ENCODE measurements at regions not wholly inside any gene's neighbourhood (a gene's known extent, or its start where the extent isn't known, plus 50 kb on each side); places are given as distances from the start of the nearest gene placed in this dataset.

- Histone ChIP-seq H3K4me1 (no peaks in the 10 kb centered on the region), H3K36me3 (no peaks in the 10 kb centered on the region), H3K9me3 (no peaks in the 10 kb centered on the region), H3K27ac (no peak overlapping the region), H3K4me3 (no peak overlapping the region), H3K27me3 (no peaks in the 10 kb centered on the region)
- intact Hi-C loops (cut with DNase I), result no loop called here
- no peak for TF ChIP-seq CTCF (IDR thresholded peaks at IDR 0.05)
- TF ChIP-seq POLR2A (IDR thresholded peaks at IDR 0.05), result no peak
- DNase-seq (no peak), ATAC-seq (no peak)
These were observed 1595.6 kb downstream of the SI start for GRCh38 chr3:163482695-163483094.

- Histone ChIP-seq H3K9me3 (no peaks in the 10 kb centered on the region), H3K27me3 (no peaks in the 10 kb centered on the region)
- 30% methylated on average over 1 of the region's 1 CpG for WGBS (ENCODE audit: insufficient coverage, low coverage, low lambda C conversion rate, missing lambda C conversion rate)
These were observed 1596.6 kb downstream of the SI start for GRCh38 chr3:163481738-163482137.

GRCh38 chr3:163476179-163476578 is 1602.1 kb downstream of the SI start:
- intact Hi-C loops (cut with DNase I), result no loop called here
- Histone ChIP-seq H3K9me3 (no peaks in the 10 kb centered on the region), H3K4me1 (no peaks in the 10 kb centered on the region), H3K4me3 (no peak overlapping the region), H3K27me3 (no peaks in the 10 kb centered on the region), H3K36me3 (no peaks in the 10 kb centered on the region), H3K27ac (no peak overlapping the region)
- no peak for DNase-seq
- peak in 2 of 4 donors; percentile 18 to 48 for TF ChIP-seq CTCF (IDR thresholded peaks at IDR 0.05)
- TF ChIP-seq POLR2A (IDR thresholded peaks at IDR 0.05), result no peak
- ATAC-seq, result peak in 1 of 4 donors; percentile 44
- 34% methylated on average over 2 of the region's 2 CpGs for WGBS (ENCODE audit: insufficient coverage, low coverage, low lambda C conversion rate, missing lambda C conversion rate)

More at GRCh38 chr3:163481738-163482137, 1596.6 kb downstream of the SI start:
- ATAC-seq (no peak), DNase-seq (no peak)
- H3K4me1 ChIP-seq, result no peaks in the 10 kb centered on the region
- no peak for TF ChIP-seq POLR2A (IDR thresholded peaks at IDR 0.05)
- TF ChIP-seq CTCF (IDR thresholded peaks at IDR 0.05), result no peak
- no peak overlapping the region for H3K4me3 ChIP-seq
- intact Hi-C loops (cut with DNase I), result no loop called here
- no peaks in the 10 kb centered on the region for H3K36me3 ChIP-seq
- no peak overlapping the region for H3K27ac ChIP-seq

GRCh38 chr3:163474766-163475165 is 1603.5 kb downstream of the SI start:
- Histone ChIP-seq H3K36me3 (no peaks in the 10 kb centered on the region), H3K9me3 (no peaks in the 10 kb centered on the region), H3K4me1 (no peaks in the 10 kb centered on the region), H3K27me3 (no peaks in the 10 kb centered on the region), H3K4me3 (no peak overlapping the region), H3K27ac (no peak overlapping the region)
- ATAC-seq (no peak), DNase-seq (no peak)
- 57% methylated on average over 1 of the region's 1 CpG for WGBS (ENCODE audit: insufficient coverage, low coverage, low lambda C conversion rate, missing lambda C conversion rate)
- TF ChIP-seq CTCF (IDR thresholded peaks at IDR 0.05) (no peak), POLR2A (IDR thresholded peaks at IDR 0.05) (no peak)
- intact Hi-C loops (cut with DNase I), result no loop called here
